ENCODE measurements at regions not wholly inside any gene's neighbourhood (a gene's known extent, or its start where the extent isn't known, plus 50 kb on each side); places are given as distances from the start of the nearest gene placed in this dataset.
"Not testable (repeated sequence)": the region's sequence is repeated elsewhere in the genome, so short reads cannot be mapped to it uniquely, and the experiment has no call there.

DNA sequence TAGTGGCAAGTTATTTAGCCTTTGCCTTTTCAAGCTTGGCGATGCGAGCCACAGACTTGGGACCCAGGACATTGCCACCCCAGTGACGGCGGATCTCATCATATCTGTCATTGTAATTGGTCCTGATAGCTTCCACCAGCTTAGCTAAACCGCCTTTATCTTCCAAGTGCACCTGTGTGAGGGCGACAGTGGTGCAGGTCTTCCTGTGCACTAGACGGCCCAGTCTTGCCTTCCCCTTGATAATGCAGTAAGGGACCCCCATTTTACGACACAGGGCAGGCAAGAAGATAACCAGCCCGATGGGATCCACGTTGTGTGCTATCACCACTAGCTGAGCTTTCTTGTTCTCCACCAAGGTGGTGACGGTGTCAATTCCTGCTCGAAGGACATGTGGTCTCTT lies 99.6 kb upstream of the ITGB1 start:
- no peaks in the 10 kb centered on the region for H3K27me3 ChIP-seq (ENCODE audit: low read length)
- no peak overlapping the region for H3K4me3 ChIP-seq (ENCODE audit: low read length)
- DNase-seq = no peak
- H4K20me1 ChIP-seq (ENCODE audit: insufficient read depth, low read depth, low read length) = no peaks in the 10 kb centered on the region
- H3K4me1 ChIP-seq (ENCODE audit: low read length) = peaks cover 16% of the 10 kb centered on the region
- H3K4me2 ChIP-seq (ENCODE audit: low read depth, low read length, poor library complexity, severe bottlenecking) = no peak overlapping the region
- H3K27ac ChIP-seq (ENCODE audit: low read length) = no peak overlapping the region
- H3K9me3 ChIP-seq (ENCODE audit: low read length) = no peaks in the 10 kb centered on the region
- no peaks in the 10 kb centered on the region for H3K79me2 ChIP-seq (ENCODE audit: low read length)
- H3K36me3 ChIP-seq (ENCODE audit: insufficient read depth, low read length) = no peaks in the 10 kb centered on the region
- no peak overlapping the region for H2AFZ ChIP-seq (ENCODE audit: low read length)
- H3K9ac ChIP-seq (ENCODE audit: low read length) = no peak overlapping the region
- H3K9me2 ChIP-seq (replicated peaks; ENCODE audit: insufficient read depth, low read length) = no peaks in the 10 kb centered on the region

DNA sequence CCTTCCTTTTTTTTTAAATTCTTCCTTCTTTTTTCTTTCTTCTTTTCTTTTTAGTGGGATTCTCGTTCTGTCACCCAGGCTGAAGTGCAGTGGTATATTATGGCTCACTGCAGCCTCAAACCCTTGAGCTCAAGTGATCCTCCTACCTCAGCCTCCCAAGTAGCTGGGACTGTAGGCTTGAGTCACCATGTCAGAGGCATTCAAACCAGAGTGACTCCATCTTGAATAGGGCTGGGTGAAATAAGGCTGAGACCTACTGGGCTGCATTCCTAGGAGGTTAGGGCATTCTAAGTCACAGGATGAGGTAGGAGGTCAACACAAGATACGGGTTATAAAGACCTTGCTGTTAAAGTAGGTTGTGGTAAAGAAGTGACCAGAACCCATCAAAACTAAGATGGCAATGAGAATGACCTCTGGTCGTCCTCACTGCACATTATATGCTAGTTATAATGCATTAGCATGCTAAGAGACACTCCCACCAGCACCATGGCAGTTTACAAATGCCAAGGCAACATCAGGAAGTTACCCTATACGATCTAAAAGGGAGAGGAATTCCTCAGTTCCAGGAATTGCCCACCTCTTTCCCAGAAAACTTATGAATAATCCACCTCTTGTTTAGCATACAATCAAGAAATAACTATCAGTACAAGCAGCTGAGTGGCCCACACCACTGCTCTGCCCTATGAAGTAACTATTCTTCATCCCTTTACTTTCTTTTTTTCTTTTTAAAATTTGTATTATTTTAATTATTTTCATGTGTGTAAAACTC lies 99.0 kb upstream of the ITGB1 start:
- Histone ChIP-seq H3K27ac (ENCODE audit: low read length) (no peak overlapping the region), H3K9me2 (replicated peaks; ENCODE audit: insufficient read depth, low read length) (no peaks in the 10 kb centered on the region), H3K4me3 (ENCODE audit: low read length) (no peak overlapping the region), H3K9ac (ENCODE audit: low read length) (no peak overlapping the region), H3K4me1 (ENCODE audit: low read length) (peaks cover 16% of the 10 kb centered on the region), H3K27me3 (ENCODE audit: low read length) (no peaks in the 10 kb centered on the region), H3K36me3 (ENCODE audit: insufficient read depth, low read length) (no peaks in the 10 kb centered on the region), H3K9me3 (ENCODE audit: low read length) (no peaks in the 10 kb centered on the region), H2AFZ (ENCODE audit: low read length) (no peak overlapping the region), H3K79me2 (ENCODE audit: low read length) (no peaks in the 10 kb centered on the region), H3K4me2 (ENCODE audit: low read depth, low read length, poor library complexity, severe bottlenecking) (no peak overlapping the region), H4K20me1 (ENCODE audit: insufficient read depth, low read depth, low read length) (no peaks in the 10 kb centered on the region)
- DNase-seq = no peak

DNA sequence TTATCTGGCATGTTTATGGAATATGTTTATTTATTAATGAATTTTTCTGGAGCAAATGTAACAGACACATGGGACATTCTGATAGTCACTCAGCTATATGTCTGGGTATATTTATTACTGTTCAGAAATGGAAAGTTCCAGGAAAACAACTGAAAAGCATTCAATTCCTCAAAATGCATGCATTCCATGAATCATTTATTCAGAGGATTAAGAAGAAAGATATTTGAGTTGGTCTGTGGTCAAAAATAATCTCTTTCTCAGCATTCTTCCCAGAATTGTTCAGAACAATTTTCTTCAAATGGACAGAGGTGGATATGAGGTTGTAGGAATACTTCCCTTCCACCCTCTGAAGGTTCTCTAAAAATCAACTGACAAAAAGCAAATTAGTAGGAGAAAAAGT lies 97.6 kb upstream of the ITGB1 start:
- peaks cover 16% of the 10 kb centered on the region for H3K4me1 ChIP-seq (ENCODE audit: low read length)
- H3K4me2 ChIP-seq (ENCODE audit: low read depth, low read length, poor library complexity, severe bottlenecking) = no peak overlapping the region
- no peaks in the 10 kb centered on the region for H3K27me3 ChIP-seq (ENCODE audit: low read length)
- H3K9ac ChIP-seq (ENCODE audit: low read length) = no peak overlapping the region
- no peak overlapping the region for H3K27ac ChIP-seq (ENCODE audit: low read length)
- no peaks in the 10 kb centered on the region for H4K20me1 ChIP-seq (ENCODE audit: insufficient read depth, low read depth, low read length)
- no peaks in the 10 kb centered on the region for H3K9me2 ChIP-seq (replicated peaks; ENCODE audit: insufficient read depth, low read length)
- no peaks in the 10 kb centered on the region for H3K36me3 ChIP-seq (ENCODE audit: insufficient read depth, low read length)
- DNase-seq = no peak
- no peaks in the 10 kb centered on the region for H3K79me2 ChIP-seq (ENCODE audit: low read length)
- no peak overlapping the region for H3K4me3 ChIP-seq (ENCODE audit: low read length)
- H3K9me3 ChIP-seq (ENCODE audit: low read length) = no peaks in the 10 kb centered on the region
- H2AFZ ChIP-seq (ENCODE audit: low read length) = no peak overlapping the region

DNA sequence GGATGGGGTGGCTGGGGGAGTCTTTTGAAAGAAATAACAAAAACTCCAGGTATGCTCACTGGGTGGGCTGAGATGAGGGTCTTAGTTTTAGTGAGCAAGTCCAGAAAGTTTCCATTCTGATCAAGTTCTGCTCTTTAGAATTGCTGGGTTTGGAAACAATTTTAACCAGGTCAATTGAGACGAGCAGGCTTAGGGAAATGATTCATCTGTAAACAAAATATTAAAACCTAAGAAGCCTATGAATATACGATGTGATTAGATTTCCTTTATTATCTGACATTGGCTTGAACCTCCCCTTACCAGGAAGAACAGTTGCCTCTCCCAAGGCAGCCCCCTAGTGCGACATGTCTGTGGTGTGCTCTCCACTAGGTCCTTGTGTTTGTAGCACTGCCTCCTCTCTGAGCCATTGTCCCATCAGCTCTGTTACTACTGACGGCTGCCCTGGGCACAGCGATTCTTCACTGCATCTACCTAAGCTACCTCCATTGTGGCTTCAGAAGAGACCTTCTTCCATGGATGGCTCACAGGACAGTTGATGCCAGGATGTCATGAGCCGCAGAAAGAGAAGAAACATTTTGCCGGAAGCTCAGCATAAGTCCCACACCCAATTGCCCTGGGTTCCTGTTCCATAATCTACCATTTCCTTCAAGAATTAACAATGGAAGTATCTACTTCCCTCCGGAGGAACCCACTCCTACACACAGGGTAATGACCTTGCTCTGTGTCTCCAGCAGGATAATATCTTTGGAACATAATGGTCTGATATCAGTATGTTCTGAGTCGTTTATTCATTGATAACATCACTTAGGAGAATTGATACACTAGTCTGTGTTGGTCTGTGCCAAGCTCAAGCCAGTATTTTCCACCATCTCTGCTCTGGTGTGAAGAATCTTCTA lies 95.1 kb upstream of the ITGB1 start:
- H3K4me3 ChIP-seq (ENCODE audit: low read length) = no peak overlapping the region
- H2AFZ ChIP-seq (ENCODE audit: low read length) = no peak overlapping the region
- H3K4me2 ChIP-seq (ENCODE audit: low read depth, low read length, poor library complexity, severe bottlenecking) = no peak overlapping the region
- H3K79me2 ChIP-seq (ENCODE audit: low read length) = no peaks in the 10 kb centered on the region
- H3K4me1 ChIP-seq (ENCODE audit: low read length) = peaks cover 16% of the 10 kb centered on the region
- H3K9ac ChIP-seq (ENCODE audit: low read length) = no peak overlapping the region
- H3K36me3 ChIP-seq (ENCODE audit: insufficient read depth, low read length) = no peaks in the 10 kb centered on the region
- H4K20me1 ChIP-seq (ENCODE audit: insufficient read depth, low read depth, low read length) = no peaks in the 10 kb centered on the region
- no peak for DNase-seq
- H3K9me2 ChIP-seq (replicated peaks; ENCODE audit: insufficient read depth, low read length) = no peaks in the 10 kb centered on the region
- no peaks in the 10 kb centered on the region for H3K27me3 ChIP-seq (ENCODE audit: low read length)
- H3K27ac ChIP-seq (ENCODE audit: low read length) = no peak overlapping the region
- no peaks in the 10 kb centered on the region for H3K9me3 ChIP-seq (ENCODE audit: low read length)

DNA sequence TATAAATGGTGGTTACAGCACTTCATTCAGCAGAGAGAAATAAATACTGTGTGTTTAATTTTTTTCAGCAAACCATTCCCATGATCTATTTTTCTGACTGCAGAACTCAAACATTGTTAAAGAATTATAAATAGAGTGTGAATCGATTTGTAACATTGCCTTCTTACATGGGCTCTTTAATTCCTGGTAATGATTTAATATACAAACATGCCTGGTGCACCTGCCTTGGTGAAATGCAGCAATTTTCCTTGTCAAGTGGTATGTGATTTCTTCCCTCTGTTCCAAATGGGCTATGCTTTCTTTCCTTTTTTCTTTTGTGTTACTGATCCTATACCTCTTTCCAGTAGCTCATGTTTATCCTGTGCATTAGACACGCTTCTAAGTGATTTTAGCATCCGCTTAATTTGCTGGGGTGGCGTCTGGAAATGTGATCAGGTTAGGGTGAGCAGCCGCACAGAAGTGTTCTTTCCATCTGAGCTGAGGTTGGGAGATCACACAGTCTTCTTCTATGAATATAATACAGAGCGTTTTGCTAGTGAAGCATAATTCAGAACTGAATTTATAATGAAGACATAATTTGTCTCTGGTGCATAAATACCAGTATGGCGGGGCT lies 94.3 kb upstream of the ITGB1 start:
- no peaks in the 10 kb centered on the region for H3K9me3 ChIP-seq (ENCODE audit: low read length)
- H3K36me3 ChIP-seq (ENCODE audit: insufficient read depth, low read length) = no peaks in the 10 kb centered on the region
- no peak overlapping the region for H3K4me2 ChIP-seq (ENCODE audit: low read depth, low read length, poor library complexity, severe bottlenecking)
- H2AFZ ChIP-seq (ENCODE audit: low read length) = no peak overlapping the region
- H3K9me2 ChIP-seq (replicated peaks; ENCODE audit: insufficient read depth, low read length) = no peaks in the 10 kb centered on the region
- H3K27ac ChIP-seq (ENCODE audit: low read length) = no peak overlapping the region
- H3K4me3 ChIP-seq (ENCODE audit: low read length) = no peak overlapping the region
- no peaks in the 10 kb centered on the region for H3K27me3 ChIP-seq (ENCODE audit: low read length)
- no peak overlapping the region for H3K9ac ChIP-seq (ENCODE audit: low read length)
- H3K4me1 ChIP-seq (ENCODE audit: low read length) = peaks cover 16% of the 10 kb centered on the region
- H4K20me1 ChIP-seq (ENCODE audit: insufficient read depth, low read depth, low read length) = no peaks in the 10 kb centered on the region
- no peaks in the 10 kb centered on the region for H3K79me2 ChIP-seq (ENCODE audit: low read length)
- DNase-seq = no peak

DNA sequence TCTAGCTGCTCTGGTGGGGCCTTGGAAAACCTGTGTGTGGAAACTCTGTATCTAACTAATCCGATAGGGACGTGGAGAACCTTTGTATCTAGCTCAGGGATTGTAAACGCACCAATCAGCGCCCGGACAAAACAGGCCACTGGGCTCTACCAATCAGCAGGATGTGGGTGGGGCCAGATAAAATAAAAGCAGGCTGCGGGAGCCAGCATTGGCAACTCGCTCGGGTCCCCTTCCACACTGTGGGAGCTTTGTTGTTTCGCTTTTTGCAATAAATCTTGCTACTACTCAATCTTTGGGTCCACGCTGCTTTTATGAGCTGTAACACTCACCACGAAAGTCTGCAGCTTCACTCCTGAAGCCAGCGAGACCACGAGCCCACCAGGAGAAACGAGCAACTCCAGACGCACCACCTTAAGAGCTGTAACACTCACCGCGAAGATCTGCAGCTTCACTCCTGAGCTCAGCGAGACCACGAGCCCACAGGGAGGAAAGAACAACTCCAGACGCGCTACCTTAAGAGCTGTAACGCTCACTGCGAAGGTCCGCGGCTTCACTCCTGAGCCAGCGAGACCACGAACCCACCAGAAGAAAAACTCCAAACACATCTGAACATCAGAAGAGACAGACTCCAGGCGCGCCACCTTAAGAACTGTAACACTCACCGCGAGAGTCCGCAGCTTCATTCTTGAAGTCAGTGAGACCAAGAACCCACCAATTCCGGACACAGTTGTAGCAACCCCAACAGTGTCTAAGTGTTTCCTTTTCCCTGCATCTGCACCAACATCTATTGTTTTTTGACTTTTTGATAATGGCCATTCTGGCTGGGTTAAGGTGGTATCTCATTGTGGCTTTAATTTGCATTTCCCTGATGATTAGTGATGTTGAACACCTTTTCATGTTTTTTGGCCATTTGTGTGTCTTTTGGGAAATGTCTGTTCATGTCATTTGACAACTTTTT lies 92.2 kb upstream of the ITGB1 start:
- not testable (repeated sequence) for H3K79me2 ChIP-seq (ENCODE audit: low read length); H4K20me1 ChIP-seq (ENCODE audit: insufficient read depth, low read depth, low read length); DNase-seq; H3K4me2 ChIP-seq (ENCODE audit: low read depth, low read length, poor library complexity, severe bottlenecking); H3K36me3 ChIP-seq (ENCODE audit: insufficient read depth, low read length); H3K9ac ChIP-seq (ENCODE audit: low read length); H2AFZ ChIP-seq (ENCODE audit: low read length); H3K9me2 ChIP-seq (replicated peaks; ENCODE audit: insufficient read depth, low read length); H3K27me3 ChIP-seq (ENCODE audit: low read length); H3K9me3 ChIP-seq (ENCODE audit: low read length); H3K4me3 ChIP-seq (ENCODE audit: low read length); H3K4me1 ChIP-seq (ENCODE audit: low read length); H3K27ac ChIP-seq (ENCODE audit: low read length)

DNA sequence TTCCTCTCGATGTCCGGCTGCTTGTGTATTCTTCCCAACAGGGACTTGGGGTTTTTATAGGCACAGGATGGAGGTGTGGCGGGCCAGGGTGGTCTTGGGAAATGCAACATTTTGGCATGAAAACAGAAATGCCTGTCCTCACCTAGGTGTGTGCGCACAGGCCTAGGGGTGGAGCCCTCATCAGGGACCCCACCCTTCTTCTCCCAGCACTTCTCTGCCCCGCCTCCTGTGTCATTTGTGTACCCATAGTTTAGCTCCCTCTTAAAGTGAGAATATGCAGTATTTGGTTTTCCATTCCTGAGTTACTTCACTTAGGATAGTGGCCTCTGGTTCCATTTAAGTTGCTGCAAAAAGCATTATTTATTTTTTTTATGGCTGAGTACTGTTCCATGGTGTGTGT lies 90.2 kb upstream of the ITGB1 start:
- H3K36me3 ChIP-seq (ENCODE audit: insufficient read depth, low read length) = no peaks in the 10 kb centered on the region
- H3K4me1 ChIP-seq (ENCODE audit: low read length) = no peaks in the 10 kb centered on the region
- H3K9ac ChIP-seq (ENCODE audit: low read length) = no peak overlapping the region
- no peak overlapping the region for H2AFZ ChIP-seq (ENCODE audit: low read length)
- no peaks in the 10 kb centered on the region for H3K9me2 ChIP-seq (replicated peaks; ENCODE audit: insufficient read depth, low read length)
- H3K4me2 ChIP-seq (ENCODE audit: low read depth, low read length, poor library complexity, severe bottlenecking) = no peak overlapping the region
- DNase-seq = no peak
- no peaks in the 10 kb centered on the region for H3K79me2 ChIP-seq (ENCODE audit: low read length)
- no peaks in the 10 kb centered on the region for H4K20me1 ChIP-seq (ENCODE audit: insufficient read depth, low read depth, low read length)
- H3K9me3 ChIP-seq (ENCODE audit: low read length) = no peaks in the 10 kb centered on the region
- H3K27me3 ChIP-seq (ENCODE audit: low read length) = no peaks in the 10 kb centered on the region
- no peak overlapping the region for H3K4me3 ChIP-seq (ENCODE audit: low read length)
- H3K27ac ChIP-seq (ENCODE audit: low read length) = no peak overlapping the region

Data from Karpas-422 (cell line).